OCI-LY7 (cell line): ENCODE measurements at regions not wholly inside any gene's neighbourhood (a gene's known extent, or its start where the extent isn't known, plus 50 kb on each side); places are given as distances from the start of the nearest gene placed in this dataset.

Experiments
- CTCF ChIP-seq: fragments of 200-600 bp; sonication (generic); conservative IDR thresholded peaks from 2 replicates; pipeline ENCODE4 v1.5.1; 2014; ENCODE audit warnings: mild to moderate bottlenecking, antibody characterized with exemption, low read length, moderate library complexity, mixed read lengths
- EZH2phosphoT487 ChIP-seq: fragments of 200-600 bp; sonication (generic); IDR thresholded peaks from 2 replicates; pipeline ENCODE4 v1.6.1; 2018; ENCODE audit warnings: low read depth, borderline replicate concordance, mild to moderate bottlenecking, mixed run types, antibody characterized with exemption, low read length, moderate library complexity, mixed read lengths

GRCh38 chr9:129272348-129273025 lies 94.4 kb upstream of the IER5L start:
- TF ChIP-seq CTCF (no peak), EZH2phosphoT487 (no peak)
